ENCODE measurements at regions not wholly inside any gene's neighbourhood (a gene's known extent, or its start where the extent isn't known, plus 50 kb on each side); places are given as distances from the start of the nearest gene placed in this dataset.
A peak's percentile ranks its signal among the peaks of the same experiment; 100 is the strongest.

- WGBS, 2 donors, result 75 to 81% methylated on average over 1 of the region's 1 CpG
- H3K4me3 ChIP-seq (ENCODE audit: low read depth, poor library complexity, severe bottlenecking), result no peak overlapping the region
- no peak for TF ChIP-seq CTCF (IDR thresholded peaks at IDR 0.05)
- TF ChIP-seq POLR2A (IDR thresholded peaks at IDR 0.05), result no peak
- DNase-seq (ENCODE audit: low spot score in 2 of 2), result no peak
- intact Hi-C loops (cut with DNase I; ENCODE audit: low total_unique reads), result no loop called here
These were observed 129.2 kb downstream of the GLUL start for GRCh38 chr1:182262425-182262824.

GRCh38 chr1:182261655-182262054, 129.9 kb downstream of the GLUL start:
- DNase-seq (ENCODE audit: low spot score in 2 of 2), result no peak
- intact Hi-C loops (cut with DNase I; ENCODE audit: low total_unique reads), result no loop called here
- TF ChIP-seq CTCF (IDR thresholded peaks at IDR 0.05), result no peak
- no peak for TF ChIP-seq POLR2A (IDR thresholded peaks at IDR 0.05)
- WGBS, 2 donors, result 73 to 87% methylated on average over 1 of the region's 1 CpG
- H3K4me3 ChIP-seq (ENCODE audit: low read depth, poor library complexity, severe bottlenecking), result no peak overlapping the region

- no peak overlapping the region for H3K4me3 ChIP-seq (ENCODE audit: low read depth, poor library complexity, severe bottlenecking)
- TF ChIP-seq CTCF (IDR thresholded peaks at IDR 0.05) (no peak), POLR2A (IDR thresholded peaks at IDR 0.05) (no peak)
- WGBS, 2 donors, result 89 to 100% methylated on average over 4 of the region's 4 CpGs
- intact Hi-C loops (cut with DNase I; ENCODE audit: low total_unique reads), result no loop called here
- no peak for DNase-seq (ENCODE audit: low spot score in 2 of 2)
These were observed 131.1 kb downstream of the GLUL start for GRCh38 chr1:182260516-182260915.

GRCh38 chr1:182259968-182260367, 131.6 kb downstream of the GLUL start:
- WGBS, 2 donors, result 73 to 75% methylated on average over 2 of the region's 2 CpGs
- H3K4me3 ChIP-seq (ENCODE audit: low read depth, poor library complexity, severe bottlenecking), result no peak overlapping the region
- no peak for DNase-seq (ENCODE audit: low spot score in 2 of 2)
- intact Hi-C loops (cut with DNase I; ENCODE audit: low total_unique reads), result no loop called here
- TF ChIP-seq POLR2A (IDR thresholded peaks at IDR 0.05), result no peak
- no peak for TF ChIP-seq CTCF (IDR thresholded peaks at IDR 0.05)

GRCh38 chr1:182259229-182259872, 132.2 kb downstream of the GLUL start:
- no peak overlapping the region for H3K4me3 ChIP-seq (ENCODE audit: low read depth, poor library complexity, severe bottlenecking)
- intact Hi-C loops (cut with DNase I; ENCODE audit: low total_unique reads), result no loop called here
- peak; percentile 83 to 92 for DNase-seq (ENCODE audit: low spot score in 2 of 2)
- 13 to 22% methylated on average over 4 of the region's 4 CpGs for WGBS, 2 donors
- TF ChIP-seq POLR2A (IDR thresholded peaks at IDR 0.05), result no peak
- TF ChIP-seq CTCF (IDR thresholded peaks at IDR 0.05), result no peak

All from lower leg skin (tissue), 4 donors.